A549 (cell line): ENCODE measurements at regions not wholly inside any gene's neighbourhood (a gene's known extent, or its start where the extent isn't known, plus 50 kb on each side); places are given as distances from the start of the nearest gene placed in this dataset.
A peak's percentile ranks its signal among the peaks of the same experiment; 100 is the strongest.

ENCODE experiments used
- ATAC-seq, 2 experiments: fragments of 200-7000 bp in 1 of 2; fragments of >200 bp in 1 of 2; cut with Nextera tagmentation in 1 of 2; cut with Tn5 transposase in 1 of 2; 3 replicates each; pipeline versions ENCODE4 v1.8.0 to v1.9.1; 2018 to 2020; ENCODE audit warnings: mild to moderate bottlenecking in 1 of 2, moderate library complexity in 1 of 2
- CTCF ChIA-PET: fragments of 300-600 bp; sonication (Branson Sonifier 250); formaldehyde crosslinking; extraction: SDS; loops from one replicate; lab custom pipeline; 2021; ENCODE audit warnings: antibody characterized with exemption, inconsistent platforms; lab: Yijun Ruan, JAX
- POLR2A ChIA-PET: fragments of 350-600 bp; formaldehyde crosslinking; extraction: SDS; loops from one replicate; lab custom pipeline; 2021; ENCODE audit warnings: antibody characterized with exemption, inconsistent platforms; lab: Yijun Ruan, JAX
- DNase-seq, 2 experiments: peaks; one replicate each; pipeline versions ENCODE4 v3.0.0 to v3.0.0-alpha.2; 2011 to 2016; ENCODE audit warnings: low read depth in 1 of 2, low spot score in 1 of 2
- FAIRE-seq: peaks from 2 replicates; lab custom pipeline; 2011; peaks lifted over from hg19 to GRCh38; lab: Jason Lieb, UNC
- H3K27ac ChIP-seq, 2 experiments: fragments of >200 bp; sonication (Bioruptor Twin); formaldehyde crosslinking; 3 replicates each; pipeline ENCODE4 v1.5.1; 2016 to 2017
- H3K4me1 ChIP-seq: fragments of >200 bp; sonication (Bioruptor Twin); formaldehyde crosslinking; 3 replicates; pipeline ENCODE4 v1.6.1; 2016
- H3K4me2 ChIP-seq: fragments of >200 bp; sonication (Bioruptor Twin); formaldehyde crosslinking; 3 replicates; pipeline ENCODE4 v1.6.1; 2016
- H3K4me3 ChIP-seq: fragments of >200 bp; sonication (Bioruptor Twin); formaldehyde crosslinking; 3 replicates; pipeline ENCODE4 v1.5.1; 2016
- H3K9me3 ChIP-seq: fragments of >200 bp; sonication (Bioruptor Twin); formaldehyde crosslinking; 3 replicates; pipeline ENCODE4 v1.6.1; 2016
- CBX8 ChIP-seq: fragments of 200-600 bp; sonication (generic); IDR thresholded peaks from 2 replicates; pipeline ENCODE4 v1.6.1; 2016
- HOXA7 ChIP-seq: fragments of 250-450 bp; sonication (Bioruptor Pico); IDR thresholded peaks from 2 replicates; pipeline ENCODE4 v1.5.0; 2020; ENCODE audit warnings: mild to moderate bottlenecking, moderate library complexity
- ZC3H11A ChIP-seq: fragments of 450-650 bp; IDR thresholded peaks from 2 replicates; pipeline ENCODE4 v1.6.1; 2014; ENCODE audit warnings: antibody characterized with exemption, mild to moderate bottlenecking
- WGBS: methylation state at CpG from one replicate; pipeline ENCODE4 v1.1.6; 2017; ENCODE audit errors: missing lambda C conversion rate; 5-methylcytosine and 5-hydroxymethylcytosine counted together
- small RNA-seq, 6 experiments: library from RNA; depleted of rRNA; stranded (forward); fragments of <200 nt; gene quantifications; one replicate each; pipeline ENCODE3, GENCODE V24; 2012

DNA sequence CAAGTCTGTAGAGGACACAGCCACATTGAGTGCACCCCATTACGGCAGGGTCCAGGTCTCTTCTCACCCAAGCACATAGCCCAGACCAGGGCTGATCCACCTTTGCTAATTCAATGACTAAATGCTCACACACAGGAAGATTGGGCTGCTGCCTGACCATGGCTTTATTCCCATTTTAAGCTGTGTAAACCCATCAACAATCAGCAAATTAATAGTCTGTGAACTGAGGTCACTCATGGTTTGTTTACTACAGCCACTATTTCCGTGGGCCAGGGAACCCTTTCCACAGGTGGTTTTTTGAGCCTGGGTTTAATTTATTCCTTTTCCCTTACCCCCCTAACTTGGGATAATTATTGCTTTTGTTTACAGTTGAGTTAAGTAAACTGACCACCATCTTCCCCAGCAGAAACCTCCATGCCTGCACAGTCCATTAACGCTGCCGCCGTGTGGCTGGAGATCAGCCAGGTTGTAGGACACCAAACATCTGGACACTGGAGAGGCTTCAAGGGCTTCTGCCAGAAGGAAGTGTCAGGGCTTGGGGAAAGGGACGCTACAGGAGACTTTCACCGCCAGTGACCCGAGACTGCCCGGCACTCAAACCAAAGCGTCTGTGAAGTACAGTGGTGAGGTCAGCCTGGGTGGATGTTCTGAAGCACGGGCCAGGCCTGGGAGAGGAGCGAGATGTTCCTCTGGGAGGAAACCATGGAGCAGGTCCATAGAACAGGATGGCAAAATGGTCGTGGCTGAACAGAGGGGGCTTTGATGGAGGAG lies 282.9 kb downstream of the DYSF start:
- 58% methylated on average over 13 of the region's 13 CpGs for WGBS
- POLR2A ChIA-PET, result no interaction called here
- Histone ChIP-seq H3K4me1 (no peaks in the 10 kb centered on the region), H3K4me3 (no peak overlapping the region), H3K4me2 (no peak overlapping the region), H3K9me3 (peaks cover 8% of the 10 kb centered on the region), H3K27ac (no peak overlapping the region)
- FAIRE-seq, result no peak
- TF ChIP-seq CBX8 (no peak), HOXA7 (no peak), ZC3H11A (no peak)
- no peak for DNase-seq
- CTCF ChIA-PET, result no interaction called here
- ATAC-seq, result 0 out of 6 replicates have a peak, but pooled peaks of 1 of the 2 experiments have one; percentile 19

Small RNA genes lying in the stretch of these regions (small RNA-seq; reads per million reads assigned to genes)
- gene RPS20P10, result 0 to 2.6 (median 0) reads per million in 6 experiments
